Esophagus (tissue), 2 donors: ENCODE measurements at regions not wholly inside any gene's neighbourhood (a gene's known extent, or its start where the extent isn't known, plus 50 kb on each side); places are given as distances from the start of the nearest gene placed in this dataset.

ENCODE experiments used
- H3K27ac ChIP-seq, 2 donors: one replicate each; pipeline ENCODE4 v1.5.1; 2013; ENCODE audit warnings: low read depth in 2 of 2, mild to moderate bottlenecking in 2 of 2, inconsistent platforms in 1 of 2, low read length in 1 of 2, moderate library complexity in 1 of 2
- H3K27me3 ChIP-seq, 2 donors: one replicate each; pipeline ENCODE4 v1.6.1; 2013; ENCODE audit warnings: low read length in 2 of 2, control low read depth in 1 of 2, mild to moderate bottlenecking in 1 of 2; ENCODE audit not compliant: insufficient read depth in 2 of 2, control insufficient read depth in 1 of 2
- H3K36me3 ChIP-seq, 2 donors: one replicate each; pipeline ENCODE4 v1.6.1; 2013; ENCODE audit warnings: low read length in 1 of 2; ENCODE audit not compliant: control insufficient read depth in 2 of 2, insufficient read depth in 2 of 2
- H3K4me1 ChIP-seq, 2 donors: one replicate each; pipeline ENCODE4 v1.6.1; 2013; ENCODE audit warnings: low read length in 1 of 2; ENCODE audit not compliant: control insufficient read depth in 2 of 2, insufficient read depth in 2 of 2
- H3K4me3 ChIP-seq, 2 donors: one replicate each; pipeline ENCODE4 v1.5.1; 2013; ENCODE audit warnings: low read length in 2 of 2, mild to moderate bottlenecking in 2 of 2, low read depth in 1 of 2, moderate library complexity in 1 of 2
- H3K9me3 ChIP-seq, 2 donors: one replicate each; pipeline ENCODE4 v1.6.1; 2013; ENCODE audit warnings: mild to moderate bottlenecking in 2 of 2, low read depth in 1 of 2, low read length in 1 of 2, moderate library complexity in 1 of 2; ENCODE audit not compliant: control insufficient read depth in 2 of 2, insufficient read depth in 1 of 2
- WGBS, 2 donors: extraction: QIAGEN DNeasy Blood & Tissue Kit; methylation state at CpG; one replicate each; pipeline ENCODE4 v1.1.7; 2013; 5-methylcytosine and 5-hydroxymethylcytosine counted together
- donor health status: healthy with polysubstance abuse.
- donor health status: Bipolar disorder and iron deficiency.

DNA sequence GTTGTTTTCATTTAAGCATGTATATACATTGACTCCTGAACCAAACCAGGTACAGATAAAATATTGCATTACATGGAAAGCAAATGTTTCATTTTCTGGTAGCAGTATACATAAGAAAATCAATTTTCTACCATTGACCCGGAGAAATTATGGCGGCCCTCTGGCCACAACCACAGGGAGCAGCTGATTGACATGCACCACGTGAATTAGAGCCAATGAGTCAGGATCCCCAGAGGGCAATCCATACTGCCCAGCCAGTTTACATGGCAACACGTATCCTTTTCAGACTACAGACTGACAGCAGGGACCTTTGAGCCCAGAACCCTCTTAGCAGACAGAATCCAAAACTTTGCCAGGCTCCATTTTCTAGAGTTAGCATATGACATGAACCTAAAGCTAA, 272.2 kb upstream of the NEBL start:
- H3K4me3 ChIP-seq, result no peak overlapping the region
- no peaks in the 10 kb centered on the region for H3K27me3 ChIP-seq
- peaks cover 0 to 2% of the 10 kb centered on the region in 2 donors for H3K4me1 ChIP-seq
- H3K36me3 ChIP-seq, result no peaks in the 10 kb centered on the region
- no peaks in the 10 kb centered on the region for H3K9me3 ChIP-seq
- no peak overlapping the region for H3K27ac ChIP-seq
- WGBS, 2 donors, result 72 to 82% methylated on average over 4 of the region's 4 CpGs

DNA sequence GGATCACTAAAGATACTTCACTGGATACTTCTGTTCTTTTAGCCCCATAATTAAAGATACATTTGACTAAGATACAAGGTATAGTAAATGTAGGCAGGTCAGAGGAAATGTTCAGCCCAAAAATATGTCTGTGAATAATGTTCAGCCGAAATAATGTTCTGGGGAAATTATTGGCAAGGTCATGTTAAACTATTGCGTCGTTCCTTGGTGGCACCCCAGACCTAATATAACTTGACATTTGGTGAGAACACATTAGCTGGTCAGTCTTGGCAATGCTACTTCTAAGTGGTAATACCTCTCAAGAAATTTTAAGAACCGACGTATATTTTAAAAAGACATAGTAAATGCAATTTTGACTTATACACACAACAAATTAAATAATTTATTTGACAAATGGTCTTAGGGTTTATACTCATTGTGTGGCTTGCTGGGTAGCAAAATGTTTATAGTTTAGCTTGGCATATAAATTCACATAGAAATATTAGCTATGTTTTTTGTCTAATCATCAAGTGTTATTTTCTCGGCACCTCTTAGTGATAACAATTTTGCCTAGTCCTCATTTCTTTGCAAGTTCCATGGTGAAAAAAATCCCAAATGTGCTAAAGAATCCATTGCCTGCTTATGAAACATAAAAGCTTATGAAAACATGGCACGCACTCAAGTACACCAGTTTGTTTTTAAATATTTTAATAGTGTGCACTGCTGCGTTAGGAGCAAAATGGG, 270.3 kb upstream of the NEBL start:
- no peaks in the 10 kb centered on the region for H3K27me3 ChIP-seq
- peaks cover 0 to under 1% of the 10 kb centered on the region in 2 donors for H3K9me3 ChIP-seq
- no peak overlapping the region for H3K27ac ChIP-seq
- H3K4me3 ChIP-seq, result no peak overlapping the region
- H3K36me3 ChIP-seq, result no peaks in the 10 kb centered on the region
- 78 to 88% methylated on average over 8 of the region's 8 CpGs for WGBS, 2 donors
- no peaks in the 10 kb centered on the region for H3K4me1 ChIP-seq

DNA sequence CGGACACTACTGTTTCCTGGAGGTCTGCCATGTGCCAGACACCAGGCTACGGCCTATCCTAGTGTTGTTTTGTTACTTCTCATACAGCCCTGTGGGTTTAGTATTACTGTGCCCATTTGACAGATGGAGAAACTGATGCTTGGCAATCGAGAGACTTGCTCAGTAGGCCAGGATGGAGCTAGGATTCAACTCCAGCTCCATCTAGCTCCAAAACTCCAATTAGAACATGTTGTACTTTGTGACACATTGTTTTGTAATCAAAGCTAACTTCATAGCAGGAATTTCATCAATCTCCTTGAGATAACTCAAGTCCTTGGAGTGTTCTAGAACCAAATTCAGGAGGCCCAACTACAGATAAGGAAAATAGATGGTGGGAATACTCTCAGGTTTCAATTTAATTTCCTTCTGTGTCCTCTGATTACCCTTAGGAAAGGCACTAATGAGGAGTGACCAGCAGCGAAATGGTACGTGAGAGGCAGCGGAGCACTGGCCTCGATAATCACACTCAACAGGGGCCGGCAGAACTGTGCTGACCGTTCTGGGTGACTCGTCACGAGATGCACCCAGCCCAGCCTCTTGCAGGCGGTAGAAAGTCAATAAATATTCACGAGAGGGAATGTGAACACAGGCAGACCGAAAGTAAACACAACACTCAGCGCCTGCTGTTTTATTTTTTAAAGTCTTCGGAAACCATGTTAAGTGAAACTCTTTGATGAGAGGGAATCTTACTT, 269.6 kb upstream of the NEBL start:
- H3K27ac ChIP-seq, result no peak overlapping the region
- no peaks in the 10 kb centered on the region for H3K36me3 ChIP-seq
- no peak overlapping the region for H3K4me3 ChIP-seq
- WGBS, 2 donors, result 70 to 79% methylated on average over 16 of the region's 16 CpGs
- H3K4me1 ChIP-seq, result no peaks in the 10 kb centered on the region
- peaks cover 0 to 7% of the 10 kb centered on the region in 2 donors for H3K9me3 ChIP-seq
- H3K27me3 ChIP-seq, result no peaks in the 10 kb centered on the region

DNA sequence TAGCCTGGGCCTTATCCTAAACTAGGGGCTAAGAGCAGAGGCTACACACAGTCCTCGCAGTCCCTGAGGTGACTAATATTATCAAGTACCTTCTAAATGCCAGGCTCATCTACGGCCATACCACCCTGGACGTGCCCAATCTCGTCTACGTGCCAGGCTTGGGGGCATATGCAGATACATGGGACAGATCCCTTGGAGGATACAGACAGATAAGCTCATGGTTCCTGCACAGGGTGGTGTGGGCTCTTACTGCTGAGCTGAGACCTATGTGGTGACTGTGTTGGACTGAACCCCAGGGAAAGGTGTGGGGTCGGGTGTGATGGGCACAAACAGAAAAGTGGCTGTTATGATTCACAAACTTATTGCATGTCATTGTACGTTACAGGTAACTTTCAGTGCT, 268.4 kb upstream of the NEBL start:
- Histone ChIP-seq H3K4me3 (no peak overlapping the region), H3K36me3 (no peaks in the 10 kb centered on the region), H3K9me3 (peaks cover 0 to 7% of the 10 kb centered on the region in 2 donors), H3K27ac (no peak overlapping the region), H3K27me3 (no peaks in the 10 kb centered on the region), H3K4me1 (no peaks in the 10 kb centered on the region)
- 80 to 84% methylated on average over 7 of the region's 7 CpGs for WGBS, 2 donors

DNA sequence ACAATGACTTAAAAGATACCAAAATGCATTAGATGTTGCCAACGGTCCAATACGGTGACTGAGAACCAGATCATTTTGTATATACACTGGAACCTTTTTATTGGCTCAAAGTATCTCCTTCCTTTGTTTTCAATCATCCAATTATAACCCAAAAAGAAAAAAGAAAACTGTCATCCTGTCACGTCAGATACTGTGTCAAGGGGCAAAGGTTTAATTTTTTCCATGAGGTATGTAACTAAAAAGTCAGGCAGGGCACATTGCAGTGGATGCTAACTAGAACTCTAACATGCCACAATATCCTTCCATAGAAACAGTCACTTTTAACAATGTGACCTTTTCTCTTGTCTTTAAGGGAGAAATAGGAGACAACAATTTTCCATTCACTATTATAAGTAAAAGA, 267.6 kb upstream of the NEBL start:
- Histone ChIP-seq H3K4me1 (no peaks in the 10 kb centered on the region), H3K27ac (no peak overlapping the region), H3K9me3 (peaks cover 0 to 7% of the 10 kb centered on the region in 2 donors), H3K27me3 (no peaks in the 10 kb centered on the region), H3K4me3 (no peak overlapping the region), H3K36me3 (no peaks in the 10 kb centered on the region)
- 71 to 82% methylated on average over 3 of the region's 3 CpGs for WGBS, 2 donors

DNA sequence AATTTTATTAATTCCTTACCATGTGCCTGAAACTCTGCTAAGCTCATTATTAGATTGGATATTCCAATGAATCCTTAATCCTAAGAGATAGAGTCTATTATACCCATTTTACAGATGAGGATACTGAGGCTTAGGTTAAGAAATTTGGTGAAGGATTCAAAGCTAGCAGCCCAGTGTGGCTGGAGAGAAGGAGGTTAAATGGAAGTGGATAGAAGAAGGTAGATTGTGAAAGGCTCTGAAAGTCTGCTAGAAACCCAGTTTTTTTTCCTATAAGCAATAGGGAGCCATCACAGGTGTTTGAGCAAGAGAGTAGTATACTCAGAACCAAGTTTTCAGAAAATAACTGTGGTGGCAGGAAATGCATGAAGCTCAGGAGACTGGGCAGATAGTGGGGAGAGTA, 265.8 kb upstream of the NEBL start:
- Histone ChIP-seq H3K27me3 (no peaks in the 10 kb centered on the region), H3K27ac (no peak overlapping the region), H3K4me1 (no peaks in the 10 kb centered on the region), H3K4me3 (no peak overlapping the region), H3K36me3 (no peaks in the 10 kb centered on the region), H3K9me3 (peaks cover 0 to 7% of the 10 kb centered on the region in 2 donors)

DNA sequence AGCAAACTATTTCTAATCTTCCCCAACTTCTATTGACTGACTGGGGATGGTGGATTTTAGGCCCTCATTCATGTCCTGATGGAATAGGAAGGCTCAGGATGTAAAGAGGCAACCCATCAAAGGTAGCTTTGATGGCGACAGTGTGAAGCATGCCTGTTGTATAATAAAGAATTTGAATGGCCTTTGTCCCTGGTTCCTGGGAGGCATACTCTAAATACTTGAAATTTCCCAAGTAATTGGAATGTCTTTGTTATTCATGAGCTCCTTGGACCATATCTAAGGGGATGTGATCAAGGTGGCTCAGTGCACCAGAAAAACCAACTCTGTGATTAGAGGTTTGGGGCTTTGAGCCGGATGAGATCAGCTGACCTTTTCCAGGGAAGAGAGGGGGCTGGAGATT, 264.5 kb upstream of the NEBL start:
- no peaks in the 10 kb centered on the region for H3K4me1 ChIP-seq
- H3K36me3 ChIP-seq, result no peaks in the 10 kb centered on the region
- no peak overlapping the region for H3K4me3 ChIP-seq
- WGBS, 2 donors, result 93 to 96% methylated on average over 2 of the region's 2 CpGs
- H3K9me3 ChIP-seq, result peaks cover 0 to 7% of the 10 kb centered on the region in 2 donors
- no peaks in the 10 kb centered on the region for H3K27me3 ChIP-seq
- H3K27ac ChIP-seq, result no peak overlapping the region

DNA sequence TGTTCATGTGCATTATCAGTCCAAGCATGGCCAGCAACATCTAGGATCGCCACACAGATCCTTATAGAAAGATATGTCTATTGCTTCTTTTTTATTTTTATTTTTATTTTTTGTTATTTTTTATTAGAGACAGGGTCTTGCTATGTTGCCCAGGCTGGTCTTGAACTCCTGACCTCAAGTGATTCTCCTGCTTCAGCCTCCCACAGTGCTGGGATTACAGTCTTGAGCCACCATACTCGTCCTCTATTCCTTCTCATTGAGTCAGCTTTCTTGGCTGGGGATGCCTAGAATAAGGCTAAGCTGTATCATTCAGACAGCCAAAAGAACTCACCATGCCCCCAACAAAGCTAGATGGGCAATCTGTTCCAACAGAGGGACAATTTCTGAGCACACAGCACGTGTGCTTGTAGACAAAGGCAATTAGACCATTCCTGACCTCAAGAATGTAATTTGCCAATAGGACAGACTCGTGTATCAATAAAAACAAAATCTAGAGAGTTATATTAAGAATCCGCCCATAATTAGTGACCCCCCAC, 264.0 kb upstream of the NEBL start:
- Histone ChIP-seq H3K36me3 (no peaks in the 10 kb centered on the region), H3K4me3 (no peak overlapping the region), H3K27ac (no peak overlapping the region), H3K9me3 (peaks cover 0 to 7% of the 10 kb centered on the region in 2 donors), H3K27me3 (no peaks in the 10 kb centered on the region), H3K4me1 (no peaks in the 10 kb centered on the region)
- 83 to 85% methylated on average over 5 of the region's 5 CpGs for WGBS, 2 donors

DNA sequence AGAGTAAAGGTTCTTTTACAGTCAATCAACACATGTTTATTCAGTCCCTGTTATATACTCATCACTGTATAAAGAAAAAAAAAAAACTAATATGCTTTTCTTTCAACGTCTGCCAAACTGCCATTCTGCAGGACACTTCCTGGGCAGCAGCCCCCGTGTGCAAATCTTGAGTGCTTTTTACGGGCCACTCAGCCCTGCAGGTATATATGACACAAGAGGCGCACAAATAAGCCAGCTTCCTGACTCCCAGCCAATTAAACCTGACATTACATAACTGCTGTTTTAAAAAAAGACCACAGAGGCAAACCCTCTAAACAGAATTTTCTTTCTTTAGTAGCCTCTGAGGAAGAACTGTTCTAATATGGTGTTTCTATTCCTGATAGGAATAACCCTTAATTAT, 263.0 kb upstream of the NEBL start:
- no peaks in the 10 kb centered on the region for H3K36me3 ChIP-seq
- no peaks in the 10 kb centered on the region for H3K4me1 ChIP-seq
- no peak overlapping the region for H3K27ac ChIP-seq
- H3K27me3 ChIP-seq, result no peaks in the 10 kb centered on the region
- WGBS, 2 donors, result 33 to 44% methylated on average over 4 of the region's 4 CpGs
- peaks cover 0 to 7% of the 10 kb centered on the region in 2 donors for H3K9me3 ChIP-seq
- H3K4me3 ChIP-seq, result no peak overlapping the region
